HG03175 (cell line): ENCODE measurements at regions not wholly inside any gene's neighbourhood (a gene's known extent, or its start where the extent isn't known, plus 50 kb on each side); places are given as distances from the start of the nearest gene placed in this dataset.
"Not testable (repeated sequence)": the region's sequence is repeated elsewhere in the genome, so short reads cannot be mapped to it uniquely, and the experiment has no call there.

Source experiments
- ATAC-seq: cut with Tn5 transposase; IDR thresholded peaks from one replicate; pipeline ENCODE4 v1.9.1; 2021; ENCODE audit warnings: mild to moderate bottlenecking, moderate library complexity; ENCODE audit not compliant: unreplicated experiment

GRCh38 chr20:51306081-51306480 lies 236.4 kb downstream of the NFATC2 start:
- ATAC-seq: no peak

DNA sequence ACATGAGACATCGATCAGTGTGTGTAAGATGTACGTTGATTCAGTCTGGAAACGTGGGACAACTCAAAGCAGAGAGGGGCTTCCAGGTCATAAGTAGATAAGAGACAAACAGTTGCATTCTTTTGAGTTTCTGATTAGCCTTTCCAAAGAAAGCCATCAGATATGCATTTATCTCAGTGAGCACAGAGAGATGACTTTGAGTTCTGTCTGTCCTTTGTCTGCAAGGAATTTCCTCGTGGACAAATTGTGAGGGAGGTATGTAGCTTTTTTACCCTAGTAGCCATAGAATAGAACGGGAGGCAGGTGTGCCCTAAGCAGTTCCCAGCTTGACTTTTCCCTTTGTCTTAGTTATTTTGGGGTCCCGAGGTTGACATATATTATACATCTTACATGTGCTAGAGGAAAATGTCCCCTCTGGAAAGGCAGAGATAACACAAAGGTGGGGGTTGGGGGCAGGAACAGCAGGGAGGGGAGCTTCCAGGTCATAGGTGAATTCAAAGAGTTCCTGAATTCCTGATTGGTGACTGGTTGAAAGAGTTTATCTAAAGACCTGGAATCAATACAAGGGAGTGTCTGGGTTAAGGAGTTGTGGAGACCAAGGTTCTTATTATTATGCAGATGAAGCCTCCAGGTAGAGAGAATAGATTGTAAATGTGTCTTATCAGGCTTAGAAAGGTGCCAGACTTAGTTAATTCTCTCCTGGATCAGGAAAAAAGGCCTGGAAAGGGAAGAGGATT lies 237.0 kb downstream of the NFATC2 start:
- ATAC-seq: no peak

GRCh38 chr20:51303731-51304670 lies 238.5 kb downstream of the NFATC2 start:
- no peak for ATAC-seq

GRCh38 chr20:51301026-51301425 lies 241.5 kb downstream of the NFATC2 start:
- ATAC-seq: no peak

DNA sequence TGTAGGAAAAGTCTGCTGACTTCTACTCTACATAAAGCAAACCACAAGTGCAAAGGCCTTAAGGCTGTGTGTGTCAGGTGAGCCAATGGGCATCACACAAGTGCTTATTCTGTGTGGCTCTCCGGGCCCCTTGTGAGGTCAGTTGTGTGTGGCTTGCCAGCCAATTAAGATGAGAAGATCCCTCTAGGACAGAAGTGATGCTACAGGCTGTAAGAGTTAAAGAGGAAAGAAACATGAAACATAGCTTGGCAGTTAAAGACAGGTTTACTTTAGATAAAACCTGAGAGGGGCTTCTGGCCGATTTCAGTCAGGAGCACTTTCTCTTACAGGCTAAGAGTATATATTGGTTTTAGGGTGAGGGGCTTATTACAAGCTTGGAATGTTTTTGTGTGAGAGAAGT lies 242.4 kb downstream of the NFATC2 start:
- no peak for ATAC-seq

DNA sequence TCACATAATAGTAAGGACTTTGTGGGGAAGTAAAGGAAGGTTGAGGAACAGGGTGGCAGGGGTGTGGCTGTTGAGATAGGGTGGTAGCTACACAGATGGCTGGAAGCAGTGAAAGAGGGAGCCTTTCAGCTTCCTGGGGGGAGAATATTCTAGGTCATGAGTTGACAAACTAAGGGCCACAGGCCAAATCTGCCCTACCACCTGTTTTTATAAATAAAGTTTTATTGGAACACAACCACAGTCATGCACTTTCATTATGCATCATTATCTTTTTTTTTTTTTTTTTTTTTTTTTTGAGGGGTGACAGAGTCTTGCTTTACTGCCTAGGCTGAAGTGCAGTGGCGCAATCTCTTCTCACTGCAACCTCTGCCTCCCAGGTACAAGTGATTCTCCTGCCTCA lies 243.1 kb downstream of the NFATC2 start:
- no peak for ATAC-seq

GRCh38 chr20:51298141-51298749 lies 244.3 kb downstream of the NFATC2 start:
- ATAC-seq: no peak

DNA sequence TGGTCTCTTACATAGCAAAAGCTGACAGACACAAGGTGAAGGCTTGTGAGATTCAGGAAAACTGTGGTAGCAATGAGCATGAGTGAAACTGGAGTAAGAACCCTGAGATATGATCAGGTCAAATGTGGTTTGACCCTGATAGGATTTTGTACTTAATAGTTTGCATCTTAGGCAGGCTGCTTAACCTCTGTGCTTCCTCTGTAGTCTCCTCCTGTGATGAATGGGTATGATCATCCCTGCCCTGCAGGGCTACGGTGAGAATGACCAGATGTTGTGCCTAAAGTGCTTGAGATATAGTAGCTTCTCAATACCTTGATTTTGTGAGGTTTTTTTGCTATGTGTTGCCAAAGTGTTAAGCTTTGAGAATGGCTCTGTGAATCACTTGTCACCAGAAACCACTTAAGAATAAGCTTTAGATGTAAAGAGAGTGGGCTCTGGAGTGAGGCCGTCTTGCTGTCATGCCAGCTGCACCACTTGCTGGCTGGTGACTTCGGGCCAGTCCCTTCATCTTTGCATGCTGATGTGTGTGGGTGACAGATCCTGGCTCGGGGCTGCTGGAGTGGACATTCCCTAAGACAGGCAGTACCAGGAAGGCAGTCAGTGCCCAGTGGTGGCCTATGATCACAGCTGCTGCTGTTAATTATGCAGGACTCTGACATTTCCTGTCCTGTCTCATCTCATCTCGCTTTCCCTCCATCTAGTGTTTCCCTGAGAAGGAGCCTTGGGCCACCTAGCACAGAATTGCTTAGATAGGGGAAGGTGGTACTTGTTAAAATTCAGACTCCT lies 254.7 kb downstream of the NFATC2 start:
- ATAC-seq: no peak

- ATAC-seq: no peak
Observed at GRCh38 chr20:51286758-51287157, 255.8 kb downstream of the NFATC2 start.

DNA sequence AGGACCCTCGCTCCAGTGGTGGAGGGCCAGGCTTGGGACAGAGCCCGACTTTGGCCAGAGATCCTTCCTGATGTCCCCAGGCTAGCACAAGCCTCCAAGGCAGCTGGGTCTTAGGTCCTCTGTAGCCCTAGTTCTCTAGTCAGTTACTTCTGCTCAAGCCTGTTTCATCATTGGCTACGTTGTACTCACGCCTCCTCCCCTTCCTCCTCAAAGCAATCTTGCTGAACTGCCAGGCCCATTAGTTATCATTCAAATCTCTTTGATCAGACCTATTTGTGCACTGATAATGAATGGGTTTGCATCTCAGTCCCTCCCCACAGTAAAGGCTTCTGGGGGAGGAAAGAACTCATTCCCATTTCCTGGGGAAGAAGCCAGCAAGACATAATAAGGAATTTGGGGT lies 256.8 kb downstream of the NFATC2 start:
- no peak for ATAC-seq

DNA sequence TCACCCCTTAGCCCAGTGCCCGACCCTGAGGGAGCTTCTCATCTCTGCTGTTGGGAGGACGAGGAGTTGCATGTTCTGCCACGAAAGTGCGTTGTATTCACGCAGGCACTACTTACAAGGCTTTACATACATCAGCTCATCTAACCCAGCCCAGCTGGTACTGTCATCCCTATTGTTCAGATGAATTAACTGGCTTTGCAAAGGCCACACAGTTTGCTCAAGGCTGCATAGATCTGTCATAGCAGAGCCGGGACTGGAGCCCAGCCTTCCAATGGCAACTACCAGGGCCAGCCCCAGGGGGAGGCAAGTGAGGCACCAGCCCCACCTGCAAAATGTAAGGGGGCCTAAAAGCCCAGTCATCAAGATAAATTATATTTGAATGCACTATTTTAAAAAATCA lies 257.6 kb downstream of the NFATC2 start:
- ATAC-seq: no peak

DNA sequence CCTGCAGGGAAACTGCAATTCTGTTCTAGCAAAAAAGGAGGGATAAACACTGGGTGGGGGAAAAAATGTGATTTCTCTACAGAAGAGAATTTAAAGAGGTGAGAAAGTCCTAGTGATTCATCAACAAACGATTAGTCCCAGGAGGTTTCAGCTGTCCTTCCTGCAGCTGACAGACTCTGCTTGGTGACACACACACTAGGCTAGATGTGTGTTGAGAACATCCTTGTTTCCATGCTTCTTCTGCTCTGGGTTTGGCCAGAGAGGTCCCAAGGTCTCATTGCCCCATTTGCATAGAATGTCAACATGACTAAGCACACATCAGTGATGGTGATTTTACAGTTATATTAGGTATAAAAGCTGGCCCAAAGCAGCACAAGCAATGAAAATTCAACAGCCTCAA lies 258.3 kb downstream of the NFATC2 start:
- ATAC-seq: no peak

DNA sequence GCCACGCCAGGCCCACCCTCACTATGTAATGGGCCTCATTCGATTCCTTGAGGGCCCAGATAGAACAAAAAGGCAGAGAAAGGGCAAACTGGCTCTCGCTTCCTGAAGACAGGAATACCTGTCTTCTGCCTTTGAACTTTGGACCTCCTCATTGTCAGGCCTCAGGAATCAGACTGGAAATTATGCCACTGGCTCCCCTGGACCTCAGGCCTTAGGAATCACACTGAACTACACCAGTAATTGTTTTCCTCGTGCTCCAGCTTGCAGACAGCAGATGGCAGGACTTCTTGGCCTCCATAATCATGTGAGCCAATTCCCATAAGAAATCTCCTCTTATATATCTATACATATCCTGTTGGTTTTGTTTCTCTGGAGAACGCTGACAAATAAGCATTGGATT lies 258.6 kb upstream of the KCNG1 start:
- ATAC-seq: no peak

- no peak for ATAC-seq
Observed at GRCh38 chr20:51280047-51280446, 257.1 kb upstream of the KCNG1 start.

GRCh38 chr20:51277961-51278360 lies 255.1 kb upstream of the KCNG1 start:
- ATAC-seq: no peak

- no peak for ATAC-seq
Observed at GRCh38 chr20:51276296-51276695, 253.4 kb upstream of the KCNG1 start.

DNA sequence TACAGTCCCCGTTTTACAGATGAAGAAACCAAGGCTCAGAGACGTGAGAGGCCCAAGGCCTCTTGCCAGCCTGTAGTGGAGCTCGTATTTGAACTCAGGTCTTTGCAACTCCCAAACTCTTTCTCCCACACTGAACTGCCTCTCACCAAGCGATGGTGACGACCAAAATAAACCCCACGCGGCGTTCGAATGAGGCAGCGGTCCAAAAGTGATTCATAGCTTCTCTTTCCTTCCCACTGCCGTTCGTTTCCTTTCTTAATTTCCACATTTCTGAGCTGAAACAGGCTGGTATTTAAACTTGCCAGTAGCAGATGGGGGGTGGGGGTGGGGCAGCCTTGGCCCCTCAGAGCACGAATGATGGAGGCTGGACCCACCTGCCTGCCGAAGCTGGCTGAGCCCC lies 252.9 kb upstream of the KCNG1 start:
- ATAC-seq: no peak

DNA sequence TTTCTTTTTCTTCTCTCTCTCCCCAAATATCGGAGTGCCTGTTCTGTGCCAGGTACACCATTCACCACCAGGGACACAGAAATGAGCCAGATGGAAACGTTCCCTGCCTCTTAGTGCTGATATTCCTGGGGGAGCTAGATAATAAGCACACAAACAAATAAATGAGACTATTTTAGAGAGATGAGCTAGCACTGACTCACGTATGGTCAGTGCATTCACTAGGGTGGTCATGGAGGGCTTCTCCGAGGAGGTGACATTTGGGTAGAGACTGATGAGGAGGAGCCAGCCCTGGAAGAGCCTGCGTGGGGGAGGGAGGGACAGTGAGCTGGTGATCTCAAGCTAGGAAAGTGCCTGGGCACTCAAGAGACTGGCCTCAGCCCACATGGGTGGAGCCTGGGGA lies 252.3 kb upstream of the KCNG1 start:
- no peak for ATAC-seq

- ATAC-seq: no peak
Observed at GRCh38 chr20:51272401-51272800, 249.5 kb upstream of the KCNG1 start.

DNA sequence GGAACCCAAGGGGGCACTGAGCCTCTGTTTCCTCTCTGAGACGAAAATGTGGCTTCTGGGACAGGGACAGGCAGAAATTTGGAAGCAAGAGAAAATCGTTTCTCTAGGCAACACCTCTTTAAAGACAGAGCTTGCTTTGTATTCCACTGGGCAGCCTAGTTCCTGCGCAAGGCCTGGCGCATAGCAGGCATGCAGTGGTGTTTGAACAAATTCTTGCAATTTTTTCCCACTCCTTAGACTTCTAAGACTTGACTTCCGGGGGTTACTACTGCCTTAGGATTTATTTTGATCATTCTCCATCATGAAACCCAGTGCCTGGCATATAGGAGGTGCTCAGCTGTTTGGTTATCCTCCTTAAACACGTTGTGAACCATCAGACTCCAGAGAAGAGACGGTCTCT lies 249.0 kb upstream of the KCNG1 start:
- no peak for ATAC-seq

GRCh38 chr20:51271289-51271688 lies 248.4 kb upstream of the KCNG1 start:
- not testable (repeated sequence) for ATAC-seq
